HepG2 (cell line): ENCODE measurements at regions not wholly inside any gene's neighbourhood (a gene's known extent, or its start where the extent isn't known, plus 50 kb on each side); places are given as distances from the start of the nearest gene placed in this dataset.

Experiments used
- ATAC-seq: fragments of 200-7000 bp; cut with Tn5 transposase; 3 replicates; pipeline ENCODE4 v1.9.1; 2020; ENCODE audit warnings: mild to moderate bottlenecking, moderate library complexity
- BruUV-seq: library from RNA; stranded (reverse); fragments of 400-500 nt; replicated peaks from 2 replicates; lab custom pipeline; 2021; lab: Mats Ljungman, UMichigan
- CTCF ChIA-PET: fragments of 300-600 bp; formaldehyde crosslinking; extraction: SDS; loops from one replicate; lab custom pipeline; 2021; ENCODE audit warnings: low total read pairs, inconsistent platforms, low intra/inter-chr PET ratio; lab: Yijun Ruan, JAX
- POLR2A ChIA-PET: fragments of 350-600 bp; sonication (Branson Sonifier 250); formaldehyde crosslinking; loops from one replicate; lab custom pipeline; 2020; ENCODE audit warnings: antibody characterized with exemption, inconsistent platforms; lab: Yijun Ruan, JAX
- DNase-seq: peaks from one replicate; pipeline ENCODE4 v3.0.0-alpha.2; 2015; ENCODE audit warnings: low spot score
- FAIRE-seq: peaks from 3 replicates; lab custom pipeline; 2011; peaks lifted over from hg19 to GRCh38; lab: Jason Lieb, UNC
- H2AFZ ChIP-seq: one replicate; pipeline ENCODE4 v1.6.1; 2011; ENCODE audit warnings: low read length, inconsistent platforms
- H3K27ac ChIP-seq: fragments of 300-600 bp; 3 replicates; pipeline ENCODE4 v1.8.0; 2011; ENCODE audit warnings: mixed run types, mild to moderate bottlenecking, mixed read lengths, low read length, inconsistent platforms; ENCODE audit not compliant: insufficient read depth; ENCODE audit errors: extremely low read length
- H3K27me3 ChIP-seq, 2 experiments: fragments of 200-600 bp in 1 of 2; 2 replicates in 1 of 2; 3 replicates in 1 of 2; pipeline versions ENCODE4 v1.6.0 to v1.8.0; 2011; ENCODE audit warnings: low read length in 2 of 2, mild to moderate bottlenecking in 2 of 2, moderate library complexity in 2 of 2, inconsistent platforms in 1 of 2; ENCODE audit not compliant: insufficient read depth in 2 of 2, control insufficient read depth in 1 of 2
- H3K36me3 ChIP-seq, 2 experiments: fragments of 200-600 bp in 1 of 2; replicated peaks in 1 of 2; 2 replicates in 1 of 2; 3 replicates in 1 of 2; pipeline versions ENCODE4 v1.5.1 to v1.8.0; 2011; ENCODE audit warnings: low read length in 2 of 2, inconsistent platforms in 1 of 2; ENCODE audit not compliant: insufficient read depth in 2 of 2, control insufficient read depth in 1 of 2
- H3K4me1 ChIP-seq: 2 replicates; pipeline ENCODE4 v1.5.1; 2012; ENCODE audit warnings: low read length, inconsistent platforms; ENCODE audit not compliant: insufficient read depth
- H3K4me2 ChIP-seq: 2 replicates; pipeline ENCODE4 v1.6.0; 2011; ENCODE audit warnings: low read depth, low read length, inconsistent platforms
- H3K4me3 ChIP-seq, 3 experiments: fragments of 200-600 bp in 1 of 3; sonication (generic), shearing (Covaris generic) in 1 of 3; replicated peaks in 1 of 3; 2 replicates each; pipeline ENCODE4 v1.5.1; 2011 to 2016; ENCODE audit warnings: low read length in 3 of 3, inconsistent platforms in 2 of 3, low read depth in 2 of 3, mild to moderate bottlenecking in 2 of 3, control low read depth in 1 of 3, mixed read lengths in 1 of 3; ENCODE audit not compliant: insufficient read depth in 1 of 3
- H3K79me2 ChIP-seq: one replicate; pipeline ENCODE4 v1.6.1; 2011; ENCODE audit warnings: low read length, inconsistent platforms; ENCODE audit not compliant: insufficient read depth
- H3K9ac ChIP-seq: 2 replicates; pipeline ENCODE4 v1.6.0; 2011; ENCODE audit warnings: mild to moderate bottlenecking, low read depth, low read length, inconsistent platforms; ENCODE audit not compliant: insufficient read depth
- H3K9me3 ChIP-seq: 2 replicates; pipeline ENCODE4 v1.5.1; 2012; ENCODE audit warnings: mild to moderate bottlenecking, low read length
- H4K20me1 ChIP-seq: 2 replicates; pipeline ENCODE4 v1.6.0; 2011; ENCODE audit warnings: inconsistent platforms, mild to moderate bottlenecking, low read length, moderate library complexity; ENCODE audit not compliant: insufficient read depth
- KAT2B ChIP-seq: fragments of 150-350 bp; IDR thresholded peaks from 2 replicates; pipeline ENCODE4 v1.6.1; 2014; ENCODE audit warnings: low read depth, low read length, borderline replicate concordance
- PRPF4 ChIP-seq: fragments of 200-400 bp; formaldehyde crosslinking; IDR thresholded peaks from 2 replicates; pipeline ENCODE4 v1.6.1; 2016; ENCODE audit warnings: low read length, low read depth; ENCODE audit not compliant: poor library complexity, severe bottlenecking
- TAF15 ChIP-seq: fragments of 200-400 bp; formaldehyde crosslinking; IDR thresholded peaks from one replicate; pipeline ENCODE4 v1.6.1; 2018; ENCODE audit warnings: mild to moderate bottlenecking, low read depth, low read length; ENCODE audit not compliant: poor library complexity, severe bottlenecking
- ZNF317 ChIP-seq: sonication (generic); formaldehyde crosslinking; IDR thresholded peaks from 2 replicates; pipeline ENCODE4 v1.5.0; 2020; ENCODE audit warnings: mild to moderate bottlenecking, missing genetic modification reagents
- ZNF790 ChIP-seq: sonication (generic); formaldehyde crosslinking; IDR thresholded peaks from 2 replicates; pipeline ENCODE4 v1.8.0; 2022; ENCODE audit warnings: missing genetic modification reagents, mild to moderate bottlenecking, borderline replicate concordance
- WGBS: methylation state at CpG from one replicate; pipeline ENCODE4 v1.1.6; 2017; ENCODE audit warnings: low lambda C conversion rate; 5-methylcytosine and 5-hydroxymethylcytosine counted together
- in situ Hi-C: cut with HindIII; loops from 2 replicates; pipeline ENCODE4 v1.10.0; 2017; ENCODE audit warnings: low pct_unique_long_range_greater_than_20kb; ENCODE audit not compliant: extremely low pct_ligation_motif_present
- intact Hi-C: fragments of 100-400 bp; cut with micrococcal nuclease; formaldehyde crosslinking; loops from one replicate; pipeline ENCODE4 v1.10.0; 2022; ENCODE audit not compliant: unreplicated experiment
- TF ChIP-seq, protein P1 (sequence below): IDR thresholded peaks from 2 replicates; pipeline ENCODE4 v1.6.1; 2012; ENCODE audit warnings: low read depth, low read length, improper control_type of control experiment
- TF ChIP-seq, protein P2 (sequence below): sonication (generic); formaldehyde crosslinking; IDR thresholded peaks from 2 replicates; pipeline ENCODE4 v1.5.0; 2020; ENCODE audit warnings: missing genetic modification reagents

DNA sequence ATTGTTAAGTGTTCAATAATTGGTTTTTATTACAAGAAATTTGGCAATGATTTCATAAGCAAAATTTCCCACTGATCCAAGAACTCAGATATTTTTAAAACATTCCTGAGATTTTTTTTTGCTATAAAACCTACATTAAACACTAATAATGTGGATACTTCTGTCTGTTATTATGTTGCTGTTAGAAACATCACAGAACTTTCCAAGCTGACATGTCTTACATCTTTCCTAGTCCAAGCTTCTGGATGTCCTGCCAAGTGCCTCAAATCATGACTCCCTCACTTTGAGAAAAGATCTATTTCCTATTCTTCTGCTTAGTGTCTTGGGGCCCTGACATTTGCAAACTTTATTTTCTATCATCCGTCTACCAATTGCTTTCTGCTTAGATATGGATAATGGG, 110.8 kb downstream of the RFPL4B start (continued):
- TF ChIP-seq KAT2B (no peak), TAF15 (no peak), ZNF317 (no peak), ZNF790 (CRISPR knock-in tag) (no peak)
- TF ChIP-seq, protein P1, sequence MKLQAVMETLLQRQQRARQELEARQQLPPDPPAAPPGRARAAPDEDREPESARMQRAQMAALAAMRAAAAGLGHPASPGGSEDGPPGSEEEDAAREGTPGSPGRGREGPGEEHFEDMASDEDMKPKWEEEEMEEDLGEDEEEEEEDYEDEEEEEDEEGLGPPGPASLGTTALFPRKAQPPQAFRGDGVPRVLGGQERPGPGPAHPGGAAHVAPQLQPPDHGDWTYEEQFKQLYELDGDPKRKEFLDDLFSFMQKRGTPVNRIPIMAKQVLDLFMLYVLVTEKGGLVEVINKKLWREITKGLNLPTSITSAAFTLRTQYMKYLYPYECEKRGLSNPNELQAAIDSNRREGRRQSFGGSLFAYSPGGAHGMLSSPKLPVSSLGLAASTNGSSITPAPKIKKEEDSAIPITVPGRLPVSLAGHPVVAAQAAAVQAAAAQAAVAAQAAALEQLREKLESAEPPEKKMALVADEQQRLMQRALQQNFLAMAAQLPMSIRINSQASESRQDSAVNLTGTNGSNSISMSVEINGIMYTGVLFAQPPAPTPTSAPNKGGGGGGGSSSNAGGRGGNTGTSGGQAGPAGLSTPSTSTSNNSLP: no peak
- TF ChIP-seq, protein P2, sequence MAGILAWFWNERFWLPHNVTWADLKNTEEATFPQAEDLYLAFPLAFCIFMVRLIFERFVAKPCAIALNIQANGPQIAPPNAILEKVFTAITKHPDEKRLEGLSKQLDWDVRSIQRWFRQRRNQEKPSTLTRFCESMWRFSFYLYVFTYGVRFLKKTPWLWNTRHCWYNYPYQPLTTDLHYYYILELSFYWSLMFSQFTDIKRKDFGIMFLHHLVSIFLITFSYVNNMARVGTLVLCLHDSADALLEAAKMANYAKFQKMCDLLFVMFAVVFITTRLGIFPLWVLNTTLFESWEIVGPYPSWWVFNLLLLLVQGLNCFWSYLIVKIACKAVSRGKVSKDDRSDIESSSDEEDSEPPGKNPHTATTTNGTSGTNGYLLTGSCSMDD: no peak

DNA sequence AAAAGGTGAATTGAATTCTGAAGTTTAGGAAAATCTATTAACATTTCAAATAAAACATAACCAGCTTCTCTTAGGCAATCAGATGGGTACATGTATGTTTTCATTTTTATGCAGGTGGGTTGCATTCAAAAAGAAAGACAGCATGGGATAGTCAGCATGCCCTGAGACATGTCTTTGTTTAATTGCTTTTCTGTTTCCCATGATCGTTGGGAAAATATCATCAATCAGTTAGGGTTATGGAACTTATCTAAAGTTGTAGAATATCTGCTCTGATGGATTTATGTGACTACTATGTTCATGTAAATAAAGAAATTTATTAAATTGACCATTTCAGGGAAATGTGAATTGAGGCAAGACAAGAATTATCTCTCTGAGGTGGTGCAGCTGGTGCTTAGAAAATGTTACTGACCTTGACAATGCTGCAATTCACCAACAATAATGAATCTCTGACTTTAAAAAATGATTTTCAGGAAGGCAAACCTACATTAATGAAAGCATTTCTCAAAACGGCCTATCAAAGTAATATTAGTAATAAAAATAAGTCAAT, 112.7 kb downstream of the RFPL4B start:
- no peak overlapping the region for H3K4me2 ChIP-seq
- no peak overlapping the region for H3K27ac ChIP-seq
- H3K79me2 ChIP-seq: no peaks in the 10 kb centered on the region
- no peak overlapping the region for H2AFZ ChIP-seq
- FAIRE-seq (no peak), ATAC-seq (no peak), DNase-seq (no peak)
- no peaks in the 10 kb centered on the region for H4K20me1 ChIP-seq
- no peaks in the 10 kb centered on the region for H3K9me3 ChIP-seq
- BruUV-seq: no TSS peak
- POLR2A ChIA-PET: no interaction called here
- CTCF ChIA-PET: no interaction called here
- H3K4me3 ChIP-seq: no peak overlapping the region
- TF ChIP-seq PRPF4: no peak
- H3K36me3 ChIP-seq: no peaks in the 10 kb centered on the region
- intact Hi-C loops: no loop called here
- WGBS: 0% methylated on average over 2 of the region's 2 CpGs
- in situ Hi-C loops: no loop called here
- H3K4me1 ChIP-seq: no peaks in the 10 kb centered on the region
- no peaks in the 10 kb centered on the region for H3K27me3 ChIP-seq
- H3K9ac ChIP-seq: no peak overlapping the region
